Karpas-422 (cell line): ENCODE measurements at regions not wholly inside any gene's neighbourhood (a gene's known extent, or its start where the extent isn't known, plus 50 kb on each side); places are given as distances from the start of the nearest gene placed in this dataset.
A peak's percentile ranks its signal among the peaks of the same experiment; 100 is the strongest.

Experiments
- DNase-seq: peaks from one replicate; pipeline ENCODE4 v3.0.0-alpha.2; 2015
- H2AFZ ChIP-seq: fragments of 200-600 bp; sonication (generic); 2 replicates; pipeline ENCODE4 v1.6.1; 2014; ENCODE audit warnings: antibody characterized with exemption, low read length, mixed read lengths
- H3K27ac ChIP-seq: fragments of 200-600 bp; sonication (generic); 2 replicates; pipeline ENCODE4 v1.5.1; 2014; ENCODE audit warnings: mild to moderate bottlenecking, low read length, moderate library complexity
- H3K27me3 ChIP-seq: fragments of 200-600 bp; sonication (generic); 2 replicates; pipeline ENCODE4 v1.6.1; 2014; ENCODE audit warnings: low read length, mixed read lengths
- H3K36me3 ChIP-seq: fragments of 200-600 bp; sonication (generic); 2 replicates; pipeline ENCODE4 v1.6.1; 2014; ENCODE audit warnings: low read length, mixed read lengths; ENCODE audit not compliant: insufficient read depth
- H3K4me1 ChIP-seq: fragments of 200-600 bp; sonication (generic); 2 replicates; pipeline ENCODE4 v1.6.1; 2014; ENCODE audit warnings: mild to moderate bottlenecking, low read length, mixed read lengths
- H3K4me2 ChIP-seq: fragments of 200-600 bp; sonication (generic); 2 replicates; pipeline ENCODE4 v1.6.1; 2014; ENCODE audit warnings: low read length, low read depth, mild to moderate bottlenecking; ENCODE audit not compliant: poor library complexity, severe bottlenecking
- H3K4me3 ChIP-seq: fragments of 200-600 bp; sonication (generic); 2 replicates; pipeline ENCODE4 v1.5.1; 2014; ENCODE audit warnings: mild to moderate bottlenecking, antibody characterized with exemption, low read length, mixed read lengths
- H3K79me2 ChIP-seq: fragments of 200-600 bp; sonication (generic); 2 replicates; pipeline ENCODE4 v1.6.1; 2014; ENCODE audit warnings: mild to moderate bottlenecking, low read length, mixed read lengths
- H3K9ac ChIP-seq: fragments of 200-600 bp; sonication (generic); 2 replicates; pipeline ENCODE4 v1.6.0; 2014; ENCODE audit warnings: low read length
- H3K9me2 ChIP-seq: fragments of 200-600 bp; sonication (generic), shearing (Covaris generic); replicated peaks from 2 replicates; pipeline ENCODE4 v1.6.0; 2014; ENCODE audit warnings: mild to moderate bottlenecking, low read length, moderate library complexity; ENCODE audit not compliant: insufficient read depth
- H3K9me3 ChIP-seq: fragments of 300-700, 200-600 bp; sonication (generic); 2 replicates; pipeline ENCODE4 v1.6.1; 2014; ENCODE audit warnings: low read length, mixed read lengths
- H4K20me1 ChIP-seq: fragments of 200-600 bp; sonication (generic); 2 replicates; pipeline ENCODE4 v1.6.1; 2014; ENCODE audit warnings: mild to moderate bottlenecking, antibody characterized with exemption, low read length, low read depth; ENCODE audit not compliant: insufficient read depth

GRCh38 chr1:217088521-217089284, 365.5 kb upstream of the ESRRG start:
- no peak overlapping the region for H3K4me3 ChIP-seq
- H3K4me1 ChIP-seq = no peaks in the 10 kb centered on the region
- H4K20me1 ChIP-seq = no peaks in the 10 kb centered on the region
- H3K9ac ChIP-seq = no peak overlapping the region
- H2AFZ ChIP-seq = no peak overlapping the region
- H3K79me2 ChIP-seq = no peaks in the 10 kb centered on the region
- H3K9me2 ChIP-seq = no peaks in the 10 kb centered on the region
- H3K4me2 ChIP-seq = no peak overlapping the region
- H3K9me3 ChIP-seq = no peaks in the 10 kb centered on the region
- no peaks in the 10 kb centered on the region for H3K36me3 ChIP-seq
- no peak overlapping the region for H3K27ac ChIP-seq
- DNase-seq = no peak
- no peaks in the 10 kb centered on the region for H3K27me3 ChIP-seq

- Histone ChIP-seq H4K20me1 (no peaks in the 10 kb centered on the region), H3K27ac (no peak overlapping the region), H3K9me3 (no peaks in the 10 kb centered on the region), H3K27me3 (no peaks in the 10 kb centered on the region), H3K36me3 (no peaks in the 10 kb centered on the region), H3K9me2 (no peaks in the 10 kb centered on the region), H2AFZ (no peak overlapping the region), H3K79me2 (no peaks in the 10 kb centered on the region), H3K4me3 (no peak overlapping the region), H3K4me1 (no peaks in the 10 kb centered on the region), H3K9ac (no peak overlapping the region), H3K4me2 (no peak overlapping the region)
- no peak for DNase-seq
Observed at GRCh38 chr1:217088011-217088410, 364.8 kb upstream of the ESRRG start.

GRCh38 chr1:217079584-217079983, 356.4 kb upstream of the ESRRG start:
- H2AFZ ChIP-seq = no peak overlapping the region
- H3K79me2 ChIP-seq = no peaks in the 10 kb centered on the region
- no peaks in the 10 kb centered on the region for H3K36me3 ChIP-seq
- no peaks in the 10 kb centered on the region for H3K9me3 ChIP-seq
- H3K27me3 ChIP-seq = no peaks in the 10 kb centered on the region
- no peak overlapping the region for H3K4me2 ChIP-seq
- H3K4me3 ChIP-seq = no peak overlapping the region
- no peak for DNase-seq
- H3K9me2 ChIP-seq = no peaks in the 10 kb centered on the region
- H4K20me1 ChIP-seq = no peaks in the 10 kb centered on the region
- no peak overlapping the region for H3K27ac ChIP-seq
- H3K4me1 ChIP-seq = no peaks in the 10 kb centered on the region
- H3K9ac ChIP-seq = no peak overlapping the region

GRCh38 chr1:217078959-217079358, 355.7 kb upstream of the ESRRG start:
- H4K20me1 ChIP-seq = no peaks in the 10 kb centered on the region
- no peaks in the 10 kb centered on the region for H3K36me3 ChIP-seq
- H3K4me1 ChIP-seq = no peaks in the 10 kb centered on the region
- H3K9me3 ChIP-seq = no peaks in the 10 kb centered on the region
- H3K79me2 ChIP-seq = no peaks in the 10 kb centered on the region
- H2AFZ ChIP-seq = no peak overlapping the region
- H3K9ac ChIP-seq = no peak overlapping the region
- no peak overlapping the region for H3K4me2 ChIP-seq
- no peaks in the 10 kb centered on the region for H3K9me2 ChIP-seq
- no peak overlapping the region for H3K27ac ChIP-seq
- no peak overlapping the region for H3K4me3 ChIP-seq
- no peaks in the 10 kb centered on the region for H3K27me3 ChIP-seq
- no peak for DNase-seq

- no peaks in the 10 kb centered on the region for H4K20me1 ChIP-seq
- no peaks in the 10 kb centered on the region for H3K27me3 ChIP-seq
- no peaks in the 10 kb centered on the region for H3K4me1 ChIP-seq
- no peak overlapping the region for H3K27ac ChIP-seq
- no peaks in the 10 kb centered on the region for H3K79me2 ChIP-seq
- no peak overlapping the region for H3K4me2 ChIP-seq
- no peak for DNase-seq
- H2AFZ ChIP-seq = no peak overlapping the region
- no peaks in the 10 kb centered on the region for H3K9me3 ChIP-seq
- H3K9ac ChIP-seq = no peak overlapping the region
- H3K36me3 ChIP-seq = no peaks in the 10 kb centered on the region
- H3K4me3 ChIP-seq = no peak overlapping the region
- no peaks in the 10 kb centered on the region for H3K9me2 ChIP-seq
Observed at GRCh38 chr1:217078078-217078690, 355.0 kb upstream of the ESRRG start.

GRCh38 chr1:217077426-217077825, 354.2 kb upstream of the ESRRG start:
- DNase-seq = no peak
- H3K9me3 ChIP-seq = no peaks in the 10 kb centered on the region

GRCh38 chr1:217076902-217077301, 353.7 kb upstream of the ESRRG start:
- Histone ChIP-seq H3K4me3 (no peak overlapping the region), H3K79me2 (no peaks in the 10 kb centered on the region), H3K9me3 (no peaks in the 10 kb centered on the region), H3K4me1 (no peaks in the 10 kb centered on the region), H3K9me2 (no peaks in the 10 kb centered on the region), H2AFZ (peak overlapping the region; percentile 18; the same call in 1 of the 2 replicates), H3K27ac (no peak overlapping the region), H3K36me3 (no peaks in the 10 kb centered on the region), H3K9ac (no peak overlapping the region), H3K27me3 (no peaks in the 10 kb centered on the region), H4K20me1 (no peaks in the 10 kb centered on the region), H3K4me2 (no peak overlapping the region)
- DNase-seq = no peak

More at GRCh38 chr1:217077426-217077825, 354.2 kb upstream of the ESRRG start:
- no peaks in the 10 kb centered on the region for H4K20me1 ChIP-seq
- no peaks in the 10 kb centered on the region for H3K4me1 ChIP-seq
- peak overlapping the region; percentile 18; the same call in 1 of the 2 replicates for H2AFZ ChIP-seq
- H3K4me2 ChIP-seq = no peak overlapping the region
- H3K9me2 ChIP-seq = no peaks in the 10 kb centered on the region
- H3K27ac ChIP-seq = no peak overlapping the region
- H3K9ac ChIP-seq = no peak overlapping the region
- H3K79me2 ChIP-seq = no peaks in the 10 kb centered on the region
- no peaks in the 10 kb centered on the region for H3K27me3 ChIP-seq
- H3K4me3 ChIP-seq = no peak overlapping the region
- H3K36me3 ChIP-seq = no peaks in the 10 kb centered on the region

GRCh38 chr1:217072926-217073325, 349.7 kb upstream of the ESRRG start:
- H3K9me2 ChIP-seq = no peaks in the 10 kb centered on the region
- H3K4me1 ChIP-seq = no peaks in the 10 kb centered on the region
- H3K4me2 ChIP-seq = no peak overlapping the region
- no peaks in the 10 kb centered on the region for H4K20me1 ChIP-seq
- no peaks in the 10 kb centered on the region for H3K79me2 ChIP-seq
- no peaks in the 10 kb centered on the region for H3K9me3 ChIP-seq
- H3K4me3 ChIP-seq = no peak overlapping the region
- H3K36me3 ChIP-seq = no peaks in the 10 kb centered on the region
- no peaks in the 10 kb centered on the region for H3K27me3 ChIP-seq
- H3K27ac ChIP-seq = no peak overlapping the region
- DNase-seq = no peak
- no peak overlapping the region for H3K9ac ChIP-seq
- H2AFZ ChIP-seq = no peak overlapping the region
